HepG2 (cell line): ENCODE measurements at regions not wholly inside any gene's neighbourhood (a gene's known extent, or its start where the extent isn't known, plus 50 kb on each side); places are given as distances from the start of the nearest gene placed in this dataset.

ENCODE experiments used
- ATAC-seq: fragments of 200-7000 bp; cut with Tn5 transposase; 3 replicates; pipeline ENCODE4 v1.9.1; 2020; ENCODE audit warnings: mild to moderate bottlenecking, moderate library complexity
- BruUV-seq: library from RNA; stranded (reverse); fragments of 400-500 nt; replicated peaks from 2 replicates; lab custom pipeline; 2021; lab: Mats Ljungman, UMichigan
- CTCF ChIA-PET: fragments of 300-600 bp; formaldehyde crosslinking; extraction: SDS; loops from one replicate; lab custom pipeline; 2021; ENCODE audit warnings: low total read pairs, inconsistent platforms, low intra/inter-chr PET ratio; lab: Yijun Ruan, JAX
- POLR2A ChIA-PET: fragments of 350-600 bp; sonication (Branson Sonifier 250); formaldehyde crosslinking; loops from one replicate; lab custom pipeline; 2020; ENCODE audit warnings: antibody characterized with exemption, inconsistent platforms; lab: Yijun Ruan, JAX
- DNase-seq: peaks from one replicate; pipeline ENCODE4 v3.0.0-alpha.2; 2015; ENCODE audit warnings: low spot score
- FAIRE-seq: peaks from 3 replicates; lab custom pipeline; 2011; peaks lifted over from hg19 to GRCh38; lab: Jason Lieb, UNC
- H2AFZ ChIP-seq: one replicate; pipeline ENCODE4 v1.6.1; 2011; ENCODE audit warnings: low read length, inconsistent platforms
- H3K27ac ChIP-seq: fragments of 300-600 bp; 3 replicates; pipeline ENCODE4 v1.8.0; 2011; ENCODE audit warnings: mixed run types, mild to moderate bottlenecking, mixed read lengths, low read length, inconsistent platforms; ENCODE audit not compliant: insufficient read depth; ENCODE audit errors: extremely low read length
- H3K27me3 ChIP-seq, 2 experiments: fragments of 200-600 bp in 1 of 2; 2 replicates in 1 of 2; 3 replicates in 1 of 2; pipeline versions ENCODE4 v1.6.0 to v1.8.0; 2011; ENCODE audit warnings: low read length in 2 of 2, mild to moderate bottlenecking in 2 of 2, moderate library complexity in 2 of 2, inconsistent platforms in 1 of 2; ENCODE audit not compliant: insufficient read depth in 2 of 2, control insufficient read depth in 1 of 2
- H3K36me3 ChIP-seq, 2 experiments: fragments of 200-600 bp in 1 of 2; replicated peaks in 1 of 2; 2 replicates in 1 of 2; 3 replicates in 1 of 2; pipeline versions ENCODE4 v1.5.1 to v1.8.0; 2011; ENCODE audit warnings: low read length in 2 of 2, inconsistent platforms in 1 of 2; ENCODE audit not compliant: insufficient read depth in 2 of 2, control insufficient read depth in 1 of 2
- H3K4me1 ChIP-seq: 2 replicates; pipeline ENCODE4 v1.5.1; 2012; ENCODE audit warnings: low read length, inconsistent platforms; ENCODE audit not compliant: insufficient read depth
- H3K4me2 ChIP-seq: 2 replicates; pipeline ENCODE4 v1.6.0; 2011; ENCODE audit warnings: low read depth, low read length, inconsistent platforms
- H3K4me3 ChIP-seq, 3 experiments: fragments of 200-600 bp in 1 of 3; sonication (generic), shearing (Covaris generic) in 1 of 3; replicated peaks in 1 of 3; 2 replicates each; pipeline ENCODE4 v1.5.1; 2011 to 2016; ENCODE audit warnings: low read length in 3 of 3, inconsistent platforms in 2 of 3, low read depth in 2 of 3, mild to moderate bottlenecking in 2 of 3, control low read depth in 1 of 3, mixed read lengths in 1 of 3; ENCODE audit not compliant: insufficient read depth in 1 of 3
- H3K79me2 ChIP-seq: one replicate; pipeline ENCODE4 v1.6.1; 2011; ENCODE audit warnings: low read length, inconsistent platforms; ENCODE audit not compliant: insufficient read depth
- H3K9ac ChIP-seq: 2 replicates; pipeline ENCODE4 v1.6.0; 2011; ENCODE audit warnings: mild to moderate bottlenecking, low read depth, low read length, inconsistent platforms; ENCODE audit not compliant: insufficient read depth
- H3K9me3 ChIP-seq: 2 replicates; pipeline ENCODE4 v1.5.1; 2012; ENCODE audit warnings: mild to moderate bottlenecking, low read length
- H4K20me1 ChIP-seq: 2 replicates; pipeline ENCODE4 v1.6.0; 2011; ENCODE audit warnings: inconsistent platforms, mild to moderate bottlenecking, low read length, moderate library complexity; ENCODE audit not compliant: insufficient read depth
- BRCA1 ChIP-seq: sonication (generic); formaldehyde crosslinking; IDR thresholded peaks from 2 replicates; pipeline ENCODE4 v1.4.0; 2020; ENCODE audit warnings: missing genetic modification reagents
- CTCF ChIP-seq: sonication (generic); formaldehyde crosslinking; IDR thresholded peaks from 2 replicates; pipeline ENCODE4 v1.5.0; 2020; ENCODE audit warnings: mild to moderate bottlenecking, missing genetic modification reagents, moderate library complexity
- E2F5 ChIP-seq: sonication (generic); formaldehyde crosslinking; conservative IDR thresholded peaks from 2 replicates; pipeline ENCODE4 v1.4.0; 2020; ENCODE audit warnings: missing genetic modification reagents
- HOMEZ ChIP-seq: IDR thresholded peaks from 2 replicates; pipeline ENCODE4 v1.6.1; 2016; ENCODE audit warnings: low read depth
- KLF16 ChIP-seq, 2 experiments: sonication (generic) in 1 of 2; formaldehyde crosslinking in 1 of 2; IDR thresholded peaks; 2 replicates each; pipeline versions ENCODE4 v1.6.1 to v1.8.0; 2016 to 2023; ENCODE audit warnings: missing genetic modification reagents in 2 of 2, missing compliant biosample characterization in 1 of 2
- MXD4 ChIP-seq: IDR thresholded peaks from 2 replicates; pipeline ENCODE4 v1.6.1; 2016; ENCODE audit warnings: mild to moderate bottlenecking, missing biosample characterization, missing genetic modification reagents
- REPIN1 ChIP-seq: sonication (generic); formaldehyde crosslinking; IDR thresholded peaks from 2 replicates; pipeline ENCODE4 v1.8.0; 2022; ENCODE audit warnings: missing genetic modification reagents, low read depth, mild to moderate bottlenecking, borderline replicate concordance
- RFX5 ChIP-seq: IDR thresholded peaks from 2 replicates; pipeline ENCODE4 v1.6.1; 2011; ENCODE audit warnings: low read depth, low read length, improper control_type of control experiment
- STAT6 ChIP-seq: sonication (generic); formaldehyde crosslinking; IDR thresholded peaks from 2 replicates; pipeline ENCODE4 v1.4.0; 2020; ENCODE audit warnings: missing genetic modification reagents, mild to moderate bottlenecking, borderline replicate concordance
- SUZ12 ChIP-seq: fragments of 150-350 bp; IDR thresholded peaks from 2 replicates; pipeline ENCODE4 v1.6.1; 2014; ENCODE audit warnings: low read depth, low read length
- ZNF34 ChIP-seq: sonication (generic); formaldehyde crosslinking; IDR thresholded peaks from 2 replicates; pipeline ENCODE4 v1.4.0; 2020; ENCODE audit warnings: mild to moderate bottlenecking, missing genetic modification reagents, borderline replicate concordance
- ZNF354B ChIP-seq: sonication (generic); formaldehyde crosslinking; IDR thresholded peaks from 2 replicates; pipeline ENCODE4 v1.8.0; 2022; ENCODE audit warnings: mild to moderate bottlenecking, missing genetic modification reagents
- ZNF549 ChIP-seq: sonication (generic); formaldehyde crosslinking; IDR thresholded peaks from 2 replicates; pipeline ENCODE4 v1.5.0; 2020; ENCODE audit warnings: missing genetic modification reagents
- ZNF616 ChIP-seq: sonication (generic); formaldehyde crosslinking; IDR thresholded peaks from 2 replicates; pipeline ENCODE4 v1.5.0; 2020; ENCODE audit warnings: low read depth, mild to moderate bottlenecking, missing genetic modification reagents
- ZNF720 ChIP-seq: sonication (generic); formaldehyde crosslinking; IDR thresholded peaks from 2 replicates; pipeline ENCODE4 v1.4.0; 2020; ENCODE audit warnings: missing genetic modification reagents
- WGBS: methylation state at CpG from one replicate; pipeline ENCODE4 v1.1.6; 2017; ENCODE audit warnings: low lambda C conversion rate; 5-methylcytosine and 5-hydroxymethylcytosine counted together
- in situ Hi-C: cut with HindIII; loops from 2 replicates; pipeline ENCODE4 v1.10.0; 2017; ENCODE audit warnings: low pct_unique_long_range_greater_than_20kb; ENCODE audit not compliant: extremely low pct_ligation_motif_present
- intact Hi-C: fragments of 100-400 bp; cut with micrococcal nuclease; formaldehyde crosslinking; loops from one replicate; pipeline ENCODE4 v1.10.0; 2022; ENCODE audit not compliant: unreplicated experiment

GRCh38 chr2:11969774-11970173, 223.3 kb downstream of the LPIN1 start (continued):
- TF ChIP-seq HOMEZ (CRISPR knock-in tag) = no peak
- no peak for TF ChIP-seq SUZ12
- TF ChIP-seq E2F5 (CRISPR knock-in tag) = no peak
- no peak for TF ChIP-seq ZNF616 (CRISPR knock-in tag)
- TF ChIP-seq CTCF (CRISPR knock-in tag) = no peak
- no peak for TF ChIP-seq BRCA1 (CRISPR knock-in tag)

- POLR2A ChIA-PET = no interaction called here
- no peak for FAIRE-seq
Measured at GRCh38 chr2:11974573-11974972, 228.1 kb downstream of the LPIN1 start.

More at GRCh38 chr2:11974573-11974972, 228.1 kb downstream of the LPIN1 start:
- Histone ChIP-seq H3K4me3 (no peak overlapping the region), H3K36me3 (no peaks in the 10 kb centered on the region), H3K9me3 (peaks cover 13% of the 10 kb centered on the region; the same call in 1 of the 2 replicates), H3K27ac (no peak overlapping the region), H3K79me2 (no peaks in the 10 kb centered on the region), H3K4me2 (no peak overlapping the region), H2AFZ (no peak overlapping the region), H3K27me3 (no peaks in the 10 kb centered on the region), H3K9ac (no peak overlapping the region), H4K20me1 (no peaks in the 10 kb centered on the region), H3K4me1 (no peaks in the 10 kb centered on the region)
- ATAC-seq (no peak), DNase-seq (no peak)
- WGBS = 96% methylated on average over 1 of the region's 1 CpG
- no peak for TF ChIP-seq ZNF720 (CRISPR knock-in tag)
- no peak for TF ChIP-seq REPIN1 (CRISPR knock-in tag)
- no peak for TF ChIP-seq MXD4 (CRISPR knock-in tag)
- no peak for TF ChIP-seq STAT6 (CRISPR knock-in tag)
- no peak for TF ChIP-seq KLF16 (CRISPR knock-in tag; IDR thresholded peaks at IDR 0.05)
- no peak for TF ChIP-seq ZNF354B
- no peak for TF ChIP-seq RFX5
- TF ChIP-seq ZNF549 (CRISPR knock-in tag) = no peak
- no peak for TF ChIP-seq ZNF34 (CRISPR knock-in tag)
- in situ Hi-C loops (no loop called here), intact Hi-C loops (no loop called here)
- BruUV-seq = no TSS peak
- CTCF ChIA-PET = no interaction called here
